D341Med (cell line): ENCODE measurements at regions not wholly inside any gene's neighbourhood (a gene's known extent, or its start where the extent isn't known, plus 50 kb on each side); places are given as distances from the start of the nearest gene placed in this dataset.

ENCODE experiments used
- DNase-seq: peaks from one replicate; pipeline ENCODE4 v3.0.0; 2012; ENCODE audit warnings: low spot score

DNA sequence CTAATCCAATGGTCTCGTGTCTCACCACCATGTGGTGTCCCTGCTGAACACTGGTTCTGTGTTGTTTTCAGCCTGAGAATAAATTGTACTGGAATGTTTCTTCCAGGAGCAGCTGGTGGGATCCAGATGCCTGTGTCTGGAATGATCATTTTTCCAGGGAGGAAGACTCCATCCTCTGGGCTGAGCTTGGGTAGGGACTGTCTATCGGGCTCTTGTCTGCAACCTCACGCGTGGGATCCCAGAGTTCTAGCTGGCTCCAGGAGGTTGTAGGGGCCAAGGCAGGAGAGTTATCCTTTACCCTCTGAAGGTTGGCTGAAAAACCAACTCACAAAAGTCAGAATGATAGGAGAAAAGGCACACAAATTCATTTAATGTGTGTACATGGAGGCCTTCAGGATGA is 144.1 kb upstream of the B3GAT1 start:
- peak; percentile 2 for DNase-seq

DNA sequence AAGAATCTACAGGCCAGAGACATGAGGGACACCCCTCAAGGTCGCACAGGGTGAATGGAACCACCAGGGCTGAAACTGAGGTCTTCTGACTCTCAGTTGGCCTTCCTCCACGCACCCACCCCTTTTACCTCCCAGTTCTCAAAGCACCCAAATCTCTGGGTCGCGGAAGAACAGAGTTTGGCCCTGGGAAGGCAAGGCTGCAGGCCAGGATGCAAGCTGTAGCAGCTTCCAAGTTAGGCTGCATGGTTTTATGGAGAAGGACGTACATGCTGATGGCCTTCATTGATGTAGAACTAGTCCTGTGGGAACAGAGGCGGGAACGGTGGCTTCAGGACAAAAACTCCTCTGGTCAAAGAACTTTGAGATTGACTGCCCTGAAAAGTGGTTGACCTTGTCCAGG is 143.5 kb upstream of the B3GAT1 start:
- DNase-seq = peak; percentile 3

DNA sequence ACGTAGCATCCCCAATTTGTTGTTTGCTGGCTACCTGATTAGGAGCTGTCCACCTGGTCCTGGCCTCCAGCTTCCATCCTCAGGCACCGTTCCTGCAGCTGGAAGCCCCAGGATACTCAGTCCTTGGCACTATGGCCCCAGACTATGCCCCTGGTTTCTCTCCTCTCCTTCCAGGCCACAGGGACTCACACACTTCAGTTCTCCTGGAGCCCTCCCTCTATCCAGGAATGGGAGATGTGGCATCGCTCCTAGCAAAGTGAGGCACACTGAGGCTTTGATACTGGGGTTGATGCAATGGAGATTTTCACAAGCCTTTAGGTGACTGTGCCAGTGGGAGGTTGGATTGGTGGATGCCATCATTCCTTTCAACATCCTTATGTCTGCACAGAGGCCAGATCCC is 142.8 kb upstream of the B3GAT1 start:
- peak; percentile 9 for DNase-seq

DNA sequence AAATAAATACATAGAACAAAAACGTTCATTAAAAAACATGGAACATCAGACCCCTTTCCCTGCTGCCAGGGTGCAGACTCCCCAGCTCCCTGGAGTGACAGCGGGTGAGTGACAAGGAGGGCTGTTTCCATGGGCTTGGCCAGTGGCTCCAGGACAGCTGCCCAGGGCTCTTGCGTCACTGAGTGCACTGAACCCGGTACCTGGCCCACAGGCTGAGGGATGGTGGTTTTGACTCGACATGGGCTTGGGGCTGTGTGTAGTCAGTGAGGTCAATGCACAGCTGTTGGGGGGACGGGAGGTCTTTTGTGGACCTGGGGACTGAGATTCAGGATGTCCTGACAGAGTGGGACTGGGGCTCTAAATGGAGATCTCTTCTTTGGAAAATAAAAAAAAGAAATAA is 142.1 kb upstream of the B3GAT1 start:
- DNase-seq = peak; percentile 13

DNA sequence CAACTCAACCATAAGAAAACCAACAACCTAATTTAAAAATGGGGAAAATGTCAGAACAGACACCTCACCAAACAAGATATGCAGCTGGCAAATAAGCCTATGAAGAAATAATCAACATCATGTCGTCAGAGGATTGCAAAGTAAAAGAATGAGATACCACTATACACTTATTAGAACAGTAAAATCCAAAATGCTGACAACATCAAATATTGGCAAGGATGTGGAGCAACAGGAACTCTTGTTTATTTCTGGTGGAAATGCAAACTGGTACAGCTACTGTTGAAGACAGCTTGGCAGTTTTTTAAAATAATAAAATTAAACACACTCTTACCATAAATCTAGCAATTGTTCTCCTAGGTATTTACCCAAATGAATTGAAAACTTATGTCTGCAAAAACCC is 140.7 kb upstream of the B3GAT1 start:
- DNase-seq = no peak

DNA sequence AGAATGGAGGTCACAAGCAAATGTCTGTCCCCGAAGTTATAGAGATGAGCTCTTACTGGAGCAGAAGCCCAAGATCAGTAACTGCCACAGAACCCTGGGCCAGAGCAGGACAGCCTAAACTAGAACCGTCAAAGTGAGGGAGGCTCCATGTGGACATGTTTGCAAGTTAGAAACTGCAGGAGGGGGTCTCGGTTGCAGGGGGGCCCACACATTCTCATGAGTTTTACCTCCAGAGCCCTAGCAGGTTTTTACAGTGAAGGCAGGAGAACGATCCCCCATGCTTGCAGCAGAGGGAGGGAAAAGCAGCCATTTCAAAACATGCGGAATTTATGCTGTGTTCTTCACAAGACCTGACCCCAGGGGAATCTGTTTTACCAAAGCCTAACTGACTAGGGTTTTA is 133.5 kb upstream of the B3GAT1 start:
- no peak for DNase-seq

DNA sequence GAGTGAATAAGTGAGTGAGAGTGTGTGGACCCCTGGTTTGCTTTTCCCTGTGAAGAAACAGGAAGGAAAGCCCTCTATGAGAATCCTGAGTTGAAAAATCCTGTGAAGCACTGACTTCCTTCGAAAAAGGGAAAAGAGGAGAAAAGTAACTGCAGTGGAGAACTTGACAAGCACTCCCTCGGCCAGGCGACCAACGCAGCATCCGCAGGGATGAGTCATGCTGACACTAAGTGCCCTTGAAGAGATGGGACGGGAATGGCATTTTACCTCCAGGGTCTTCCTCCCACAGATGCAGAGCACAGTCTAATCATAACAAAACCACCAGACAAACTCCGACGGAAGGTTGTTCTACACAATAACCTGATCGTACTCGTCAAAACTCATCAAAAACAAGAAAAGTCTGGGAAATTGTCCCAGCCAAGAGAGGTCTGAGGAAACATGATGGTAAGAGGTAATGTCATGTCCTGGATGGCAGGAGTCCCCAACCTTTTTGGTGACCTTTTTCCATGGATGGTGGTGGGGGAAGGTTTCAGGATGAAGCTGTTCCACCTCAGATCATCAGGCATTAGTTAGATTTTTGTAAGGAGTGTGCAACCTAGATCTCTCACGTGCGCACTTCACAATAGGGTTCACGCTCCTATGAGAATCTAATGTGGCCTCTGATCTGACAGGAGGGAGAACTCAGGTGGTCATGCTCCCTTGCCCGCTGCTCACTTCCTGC is 132.2 kb upstream of the B3GAT1 start:
- DNase-seq = no peak

DNA sequence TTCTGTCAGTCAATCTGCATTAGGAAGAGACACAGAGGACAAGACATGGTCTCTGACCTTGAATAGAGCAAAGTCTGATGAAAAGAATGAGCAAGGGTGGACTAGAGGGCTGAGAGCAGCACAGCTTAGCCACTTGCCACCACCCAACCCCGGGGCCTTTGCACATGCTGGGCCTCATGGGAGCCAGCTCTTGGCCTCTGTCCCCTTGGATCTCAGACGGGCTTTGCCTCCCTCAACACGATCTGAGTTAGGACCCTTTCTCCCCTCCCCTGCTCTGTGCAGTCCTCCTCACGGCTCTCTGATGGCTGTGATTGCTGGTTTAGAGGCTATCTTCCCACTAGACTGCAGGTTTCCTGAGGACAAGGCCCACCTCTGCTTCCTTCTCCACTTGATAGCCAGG is 131.6 kb upstream of the B3GAT1 start:
- DNase-seq = peak; percentile 8

DNA sequence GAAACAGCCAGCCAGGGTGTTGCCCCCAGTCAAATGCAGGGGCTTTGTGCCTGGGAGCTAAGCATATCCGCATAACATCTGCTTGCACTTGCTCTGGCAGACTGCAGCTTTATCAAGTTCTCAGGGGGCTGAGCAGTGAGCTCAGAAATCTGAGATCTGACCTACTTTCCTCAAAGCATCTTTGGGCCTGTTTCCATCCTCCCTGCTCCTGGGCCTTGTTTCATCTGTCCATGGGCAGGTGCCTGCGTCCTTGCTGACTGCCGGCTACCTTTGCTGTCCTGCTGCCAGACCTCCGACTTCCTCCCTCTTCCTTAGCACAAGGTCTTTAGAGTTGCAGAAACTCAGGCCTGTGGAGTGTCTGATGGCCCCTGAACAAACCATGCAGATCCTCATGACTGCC is 131.2 kb upstream of the B3GAT1 start:
- DNase-seq = peak; percentile 52

DNA sequence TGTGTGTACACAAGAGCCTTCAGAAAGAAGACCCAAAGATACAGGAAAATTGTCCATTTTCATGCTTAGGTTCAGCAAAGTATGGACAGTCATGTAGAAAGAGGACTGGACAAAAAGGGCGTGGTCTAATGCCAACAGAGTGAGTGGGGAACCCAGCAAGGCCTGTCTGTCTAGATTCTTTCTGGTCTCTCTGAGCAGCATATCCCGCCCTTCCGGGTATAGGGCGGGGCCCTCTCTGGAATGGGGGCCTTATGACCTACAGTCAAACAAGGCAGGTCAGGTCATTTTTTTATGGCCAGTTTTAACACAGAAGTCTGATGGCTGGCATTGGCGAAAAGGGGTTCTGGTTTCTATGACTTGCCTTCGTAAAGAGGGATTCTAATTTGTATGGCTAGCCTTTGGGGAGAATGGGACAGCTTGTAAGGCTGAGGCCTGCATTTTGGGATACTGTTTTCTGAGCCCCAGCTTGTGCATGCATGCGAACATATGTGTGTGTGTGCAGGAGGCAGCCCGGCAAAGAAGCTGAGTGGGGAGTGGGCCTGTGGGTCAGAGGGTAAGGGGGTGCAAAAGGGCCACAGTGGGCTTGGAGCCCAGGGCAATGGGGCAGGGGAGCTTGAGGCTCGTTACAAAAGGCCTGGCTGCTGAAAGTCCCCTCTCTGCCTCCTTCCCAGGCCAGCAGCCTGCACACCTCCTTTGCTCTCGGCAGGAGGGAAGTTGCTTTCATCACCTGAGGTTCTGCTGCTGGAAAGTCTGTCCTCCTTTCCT is 130.5 kb upstream of the B3GAT1 start:
- no peak for DNase-seq

DNA sequence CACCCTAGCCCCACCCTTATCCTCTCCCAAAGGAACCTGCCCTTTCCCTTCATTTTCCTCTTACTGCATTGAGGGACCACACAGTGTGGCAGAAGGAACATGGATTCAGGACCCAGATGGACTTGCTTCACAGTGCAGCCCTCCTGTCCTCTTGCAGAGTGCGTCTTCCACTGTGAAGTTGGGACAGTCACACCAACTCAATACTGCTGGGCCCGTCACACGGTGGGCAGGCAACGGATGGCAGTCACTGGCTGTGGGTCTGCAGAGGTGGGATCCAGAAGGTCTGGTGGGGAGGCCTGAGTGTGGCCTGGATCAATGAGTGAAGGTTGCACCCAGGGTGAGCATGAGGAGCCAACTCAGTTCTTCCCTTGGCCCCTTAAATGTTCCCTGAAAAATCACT is 129.9 kb upstream of the B3GAT1 start:
- no peak for DNase-seq

DNA sequence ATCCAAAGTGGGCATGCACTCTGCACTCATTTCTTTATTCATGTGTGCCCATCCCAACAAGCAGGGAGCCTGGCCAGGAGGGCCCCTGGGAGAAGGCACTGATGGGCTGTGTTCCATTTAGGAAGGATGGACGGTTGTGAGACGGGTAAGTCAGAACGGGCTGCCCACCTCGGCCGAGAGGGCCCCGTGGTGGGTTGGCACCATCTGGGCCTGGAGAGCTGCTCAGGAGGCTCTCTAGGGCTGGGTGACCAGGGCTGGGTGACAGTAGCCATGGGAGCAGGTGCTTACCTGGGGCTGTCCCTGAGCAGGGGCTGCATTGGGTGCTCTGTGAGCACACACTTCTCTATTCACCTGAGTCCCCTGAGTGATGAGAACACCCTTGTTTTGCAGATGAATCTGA is 129.3 kb upstream of the B3GAT1 start:
- no peak for DNase-seq

DNA sequence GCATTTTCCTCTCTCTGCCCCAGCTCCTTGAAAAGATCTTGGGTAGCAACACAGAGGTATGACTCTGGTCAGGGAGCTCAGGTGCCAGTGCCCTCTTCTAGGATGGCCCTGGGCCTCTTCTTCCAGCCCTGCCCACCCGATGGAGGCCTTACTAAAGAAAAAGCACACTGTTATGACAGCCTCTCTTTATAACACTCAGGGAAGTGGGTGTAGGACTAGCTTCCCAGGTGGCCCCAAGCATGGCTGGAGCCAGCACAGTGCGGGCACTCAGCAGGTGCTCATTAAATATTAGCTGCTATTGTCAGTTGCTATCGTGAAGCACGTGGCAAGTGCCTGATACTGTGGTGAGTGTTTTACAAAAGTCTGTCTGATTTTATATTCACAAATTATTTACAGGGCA is 127.2 kb upstream of the B3GAT1 start:
- no peak for DNase-seq

DNA sequence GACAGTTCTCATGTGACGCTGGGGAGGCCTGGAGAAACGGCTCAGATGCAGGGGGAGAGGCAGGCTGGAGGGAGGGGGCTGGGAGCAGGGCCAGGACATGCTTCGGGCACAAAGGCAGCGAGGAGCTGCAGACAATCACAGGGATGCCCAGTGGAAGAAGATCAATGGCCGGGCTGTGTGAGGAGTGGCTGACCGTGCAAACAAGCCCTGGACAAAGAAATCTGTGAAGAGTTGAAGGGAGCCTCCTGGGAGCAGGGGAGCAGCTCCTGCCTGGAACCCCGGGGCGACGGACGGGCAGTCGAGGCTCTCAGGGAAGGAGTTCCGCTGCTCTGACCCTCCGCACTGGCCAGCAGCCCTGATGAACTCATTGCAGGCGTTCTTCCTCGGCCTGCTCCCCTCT is 126.7 kb upstream of the B3GAT1 start:
- DNase-seq = no peak

DNA sequence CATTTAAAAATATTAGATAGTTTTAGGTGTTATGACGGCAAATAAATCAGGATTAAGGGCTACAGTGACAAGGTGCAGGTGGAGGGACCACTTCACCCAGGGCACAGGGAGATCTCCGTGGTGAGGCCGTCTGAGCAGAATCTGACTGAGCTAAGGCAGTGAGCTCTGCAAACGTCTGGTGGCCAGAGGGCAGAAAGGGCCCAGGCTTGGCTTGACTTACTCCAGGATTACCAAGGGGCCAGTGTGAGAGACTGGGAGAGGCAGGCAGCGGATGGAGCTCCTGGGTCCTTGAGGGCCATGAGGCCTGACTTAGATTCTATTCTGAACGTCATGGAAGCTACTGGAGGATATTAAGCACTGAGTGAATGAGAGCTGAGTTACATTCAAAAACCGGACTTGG is 125.9 kb upstream of the B3GAT1 start:
- no peak for DNase-seq

DNA sequence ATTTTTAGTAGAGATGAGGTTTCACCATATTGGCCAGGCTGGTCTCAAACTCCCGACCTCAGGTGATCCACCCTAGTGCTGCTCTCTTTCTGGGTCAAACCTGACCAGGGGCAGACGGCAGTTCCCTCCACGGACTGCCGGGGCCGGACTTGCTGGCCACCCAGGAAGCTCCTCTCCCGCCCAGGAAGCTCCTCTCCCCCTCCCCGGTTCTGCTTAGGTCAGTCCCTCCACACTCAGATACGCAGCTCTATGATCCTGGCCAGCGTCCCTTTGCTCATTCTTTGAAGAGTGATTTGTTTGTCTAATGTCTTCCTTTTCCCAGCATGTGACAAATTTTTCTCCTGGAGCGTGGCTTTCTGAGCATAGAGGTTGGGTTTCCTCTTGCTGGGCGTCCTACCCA is 125.3 kb upstream of the B3GAT1 start:
- no peak for DNase-seq

DNA sequence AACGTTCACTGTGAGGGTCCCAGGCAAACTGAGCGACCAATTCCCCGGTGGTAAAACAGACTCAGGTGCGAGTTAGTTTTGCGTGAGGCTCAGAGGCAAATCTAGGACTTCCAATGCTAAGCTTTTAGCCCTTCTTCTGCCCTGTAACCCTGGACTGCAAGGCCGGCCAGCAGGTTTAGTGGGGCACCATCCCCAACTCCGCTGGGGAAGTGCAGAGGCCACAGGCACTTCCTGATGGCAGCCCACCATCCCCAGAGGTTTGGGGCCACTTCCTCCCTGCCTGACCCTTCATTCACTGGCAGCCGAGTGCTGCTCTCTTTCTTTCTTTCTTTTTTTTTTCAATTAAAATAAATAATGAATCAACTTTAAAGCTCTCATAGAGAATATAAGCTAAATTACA is 124.6 kb upstream of the B3GAT1 start:
- DNase-seq = no peak

DNA sequence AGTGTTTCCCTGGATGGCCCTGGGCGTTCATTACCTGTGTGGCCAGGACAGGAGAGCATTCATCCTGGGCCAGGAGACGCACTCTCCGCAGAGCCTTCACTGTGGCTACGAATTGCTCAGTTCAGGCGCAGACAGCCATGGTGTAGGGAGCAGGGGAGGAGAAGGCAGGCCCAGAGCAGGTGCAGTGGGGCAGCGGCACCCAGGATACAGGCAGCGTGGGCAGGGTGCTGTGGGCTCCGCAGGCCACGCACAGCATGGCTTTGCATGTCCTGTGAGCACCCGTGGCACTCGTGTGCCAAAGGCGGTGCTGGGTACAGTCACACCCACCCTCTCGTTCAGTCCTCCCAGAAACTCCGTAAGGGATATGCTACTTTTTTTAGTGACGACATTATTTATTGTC is 124.2 kb upstream of the B3GAT1 start:
- no peak for DNase-seq

DNA sequence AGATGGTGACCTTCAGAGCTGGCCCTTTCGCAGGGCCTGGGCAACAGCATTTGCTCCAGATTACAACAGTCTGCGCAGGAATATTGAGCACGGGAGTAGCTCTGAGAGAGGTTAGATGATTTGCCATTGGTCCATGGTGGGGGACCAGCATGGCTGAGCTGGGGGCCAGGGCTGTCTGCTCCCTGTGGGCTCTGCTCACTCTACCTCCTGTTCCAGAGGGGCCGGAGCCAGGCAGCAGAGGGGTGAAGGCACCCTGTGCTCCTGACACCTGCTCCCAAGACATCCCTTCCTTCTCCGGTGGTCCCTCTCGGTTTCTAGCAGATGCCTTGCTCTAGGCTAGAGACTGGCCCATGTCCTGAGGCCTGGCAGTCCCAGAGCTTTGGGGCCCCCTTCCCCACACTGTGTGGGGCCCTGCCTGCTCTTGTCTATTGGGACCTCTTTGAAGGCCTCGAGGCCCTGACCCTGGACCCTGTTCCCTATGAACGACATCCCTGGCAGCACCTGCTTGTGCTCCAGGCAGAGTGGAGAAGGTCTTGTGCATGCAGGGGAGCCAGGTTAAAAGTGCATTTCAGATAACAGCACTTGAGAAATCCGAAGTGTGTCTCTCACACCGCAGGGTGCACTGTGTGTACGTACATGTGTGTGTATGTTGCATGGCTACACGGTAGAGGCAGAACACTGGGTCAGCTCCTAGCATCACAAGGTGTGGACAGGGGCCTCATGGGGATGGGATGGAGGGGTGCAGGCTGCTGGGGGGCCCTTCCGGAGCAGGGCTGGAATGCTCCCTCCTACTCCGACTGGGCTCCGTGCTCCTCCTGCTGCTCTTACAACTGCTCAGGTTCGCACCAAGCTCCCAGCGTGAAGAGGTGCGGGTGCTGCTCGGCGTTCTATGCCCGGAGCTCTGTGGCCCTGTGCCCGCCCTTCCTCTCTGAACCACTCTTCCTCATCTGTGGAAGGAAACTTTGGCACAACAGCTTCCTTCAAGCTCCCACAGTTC is 123.3 kb upstream of the B3GAT1 start:
- no peak for DNase-seq

DNA sequence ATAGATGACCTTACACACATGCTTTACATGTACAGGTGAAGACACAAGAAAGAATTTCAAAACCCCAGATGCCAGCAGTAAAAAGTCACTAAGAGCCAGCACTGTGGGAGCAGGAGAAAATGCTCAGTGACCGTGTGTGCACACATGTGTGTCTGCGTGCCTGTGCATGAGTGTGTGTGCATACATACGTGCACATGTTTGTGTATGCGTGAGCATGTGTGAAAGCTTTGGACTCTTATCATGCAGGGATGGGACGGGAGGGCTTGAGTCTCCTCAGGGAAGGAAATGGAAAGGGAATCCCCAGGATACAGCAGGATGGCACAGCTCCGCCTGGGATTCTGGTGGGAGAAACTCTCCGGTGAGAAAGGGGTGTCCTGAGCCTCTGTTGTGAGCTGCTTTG is 121.5 kb upstream of the B3GAT1 start:
- DNase-seq = no peak

DNA sequence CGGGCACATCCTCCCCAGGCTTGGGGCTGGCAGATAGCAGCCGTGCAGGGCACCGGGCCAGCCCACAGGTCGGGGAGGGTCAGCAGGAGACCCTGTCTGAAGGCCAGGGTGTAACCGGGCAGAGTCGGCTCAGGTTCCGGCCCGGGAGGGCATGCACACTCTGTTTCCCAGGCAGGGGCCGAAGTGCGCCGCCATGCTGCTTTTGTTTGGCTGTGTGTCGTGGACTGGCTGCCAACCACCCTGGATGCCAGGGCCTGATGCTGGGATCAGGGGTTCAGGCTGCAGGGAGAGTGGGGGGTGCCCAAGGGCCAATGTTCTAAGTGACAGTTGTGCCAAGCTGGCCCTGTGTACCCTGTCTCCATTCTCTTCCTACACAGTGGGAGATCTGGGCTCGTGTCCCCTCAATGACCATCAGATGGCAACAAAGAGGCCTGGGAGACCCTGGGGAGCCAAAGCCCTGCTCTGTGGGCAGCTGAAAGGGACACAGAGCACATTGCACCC is 120.9 kb upstream of the B3GAT1 start:
- no peak for DNase-seq

DNA sequence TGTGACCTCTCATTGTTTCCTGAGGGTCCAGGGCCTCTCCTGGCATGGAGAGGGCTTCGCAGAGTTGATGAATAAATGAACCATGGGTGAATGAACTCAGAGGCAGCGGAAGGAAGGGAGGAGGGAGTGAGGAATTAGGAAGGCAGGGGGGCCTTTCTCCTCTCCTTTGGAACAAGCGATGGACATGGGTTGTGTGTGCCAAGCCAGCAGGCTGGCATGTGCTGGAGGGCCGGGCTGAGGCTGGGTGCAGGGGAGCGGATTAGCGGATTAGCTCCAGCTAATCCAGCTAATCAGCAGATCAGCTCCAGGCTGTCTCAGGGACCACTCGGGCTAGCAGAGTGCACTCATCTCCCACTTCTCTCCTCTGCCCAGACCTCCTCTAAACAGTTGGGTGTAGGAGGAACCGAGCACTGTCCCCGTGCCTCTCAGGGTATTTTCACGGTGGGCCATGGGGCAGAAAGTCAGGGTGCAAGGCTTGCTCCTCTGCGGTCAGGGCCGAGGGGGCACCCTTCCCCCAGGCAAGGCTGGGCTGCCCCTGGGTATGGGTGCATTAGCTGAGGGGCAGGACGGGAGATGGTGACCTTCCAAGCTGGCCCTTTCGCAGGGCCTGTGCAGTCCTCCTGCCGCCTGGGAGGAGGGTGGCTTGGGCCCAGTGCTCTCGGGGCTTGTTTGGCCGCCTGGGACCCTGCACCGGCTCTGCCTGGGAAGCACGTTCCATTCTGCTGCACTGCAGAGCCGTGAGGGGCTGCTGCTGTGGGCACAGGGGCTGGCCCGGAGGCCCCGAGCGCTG is 120.3 kb upstream of the B3GAT1 start:
- DNase-seq = peak; percentile 93
